Thyroid gland (tissue), 4 donors: ENCODE measurements at regions not wholly inside any gene's neighbourhood (a gene's known extent, or its start where the extent isn't known, plus 50 kb on each side); places are given as distances from the start of the nearest gene placed in this dataset.

Source experiments
- DNase-seq, 2 donors: peaks; one replicate each; pipeline ENCODE4 v3.0.0-alpha.2; 2019
- H3K27ac ChIP-seq, 3 donors: fragments of 200-600 bp; sonication (generic); 1 replicate in 2 of 3; 2 replicates in 1 of 3; pipeline ENCODE4 v1.5.1; 2016 to 2019; ENCODE audit warnings: mild to moderate bottlenecking in 1 of 3, moderate library complexity in 1 of 3
- H3K27me3 ChIP-seq: fragments of 200-600 bp; sonication (generic); one replicate; pipeline ENCODE4 v1.5.1; 2019
- H3K36me3 ChIP-seq, 2 donors: fragments of 200-600 bp; sonication (generic); one replicate each; pipeline ENCODE4 v1.5.1; 2016 to 2019
- H3K4me1 ChIP-seq, 2 donors: fragments of 200-600 bp; sonication (generic); one replicate each; pipeline ENCODE4 v1.5.1; 2017 to 2019
- H3K4me3 ChIP-seq, 3 donors: fragments of 200-600 bp; sonication (generic); replicated peaks in 1 of 3; 1 replicate in 2 of 3; 2 replicates in 1 of 3; pipeline ENCODE4 v1.5.1; 2016; ENCODE audit warnings: mild to moderate bottlenecking in 1 of 3
- H3K9me3 ChIP-seq: fragments of 200-600 bp; sonication (generic); one replicate; pipeline ENCODE4 v1.5.1; 2017
- CTCF ChIP-seq, 6 experiments: fragments of 200-600 bp in 3 of 6; fragments of 450-650 bp in 3 of 6; sonication (generic) in 3 of 6; IDR thresholded peaks; one replicate each; pipeline ENCODE4 v1.5.1; 2016 to 2019; ENCODE audit warnings: antibody characterized with exemption in 6 of 6, mild to moderate bottlenecking in 2 of 6, inconsistent platforms in 1 of 6, moderate library complexity in 1 of 6
- POLR2A ChIP-seq, 2 donors: fragments of 450-650 bp; IDR thresholded peaks; one replicate each; pipeline ENCODE4 v1.6.1; 2017; ENCODE audit warnings: antibody characterized with exemption in 2 of 2, mild to moderate bottlenecking in 2 of 2, moderate library complexity in 1 of 2
- WGBS, 2 donors: methylation state at CpG; one replicate each; pipeline ENCODE4 v1.1.5; 2017; 5-methylcytosine and 5-hydroxymethylcytosine counted together
- intact Hi-C: fragments of 100-400 bp; cut with DNase I; formaldehyde crosslinking; loops from one replicate; pipeline ENCODE4 v1.15.1; 2023

- TF ChIP-seq CTCF (IDR thresholded peaks at IDR 0.05) (no peak), POLR2A (IDR thresholded peaks at IDR 0.05) (no peak)
- Histone ChIP-seq H3K4me1 (no peaks in the 10 kb centered on the region), H3K27me3 (no peaks in the 10 kb centered on the region), H3K9me3 (no peaks in the 10 kb centered on the region), H3K4me3 (no peak overlapping the region), H3K27ac (no peak overlapping the region), H3K36me3 (no peaks in the 10 kb centered on the region)
- no peak for DNase-seq
- WGBS, 2 donors, result 64 to 73% methylated on average over 5 of the region's 5 CpGs
- intact Hi-C loops, result no loop called here
Measured at GRCh38 chr7:79709574-79710409, 256.3 kb upstream of the MAGI2 start.

GRCh38 chr7:79702116-79702515 is 248.6 kb upstream of the MAGI2 start:
- 87 to 94% methylated on average over 1 of the region's 1 CpG for WGBS, 2 donors
- no peak for DNase-seq
- Histone ChIP-seq H3K9me3 (no peaks in the 10 kb centered on the region), H3K4me1 (no peaks in the 10 kb centered on the region), H3K27ac (no peak overlapping the region), H3K27me3 (no peaks in the 10 kb centered on the region), H3K4me3 (no peak overlapping the region), H3K36me3 (no peaks in the 10 kb centered on the region)
- no peak for TF ChIP-seq POLR2A (IDR thresholded peaks at IDR 0.05)
- no peak for TF ChIP-seq CTCF (IDR thresholded peaks at IDR 0.05)
- intact Hi-C loops, result no loop called here

GRCh38 chr7:79692015-79692414 is 238.5 kb upstream of the MAGI2 start:
- TF ChIP-seq POLR2A (IDR thresholded peaks at IDR 0.05) (no peak), CTCF (IDR thresholded peaks at IDR 0.05) (no peak)
- no peaks in the 10 kb centered on the region for H3K36me3 ChIP-seq
- no peaks in the 10 kb centered on the region for H3K27me3 ChIP-seq
- WGBS, 2 donors, result 81 to 85% methylated on average over 3 of the region's 3 CpGs
- H3K9me3 ChIP-seq, result no peaks in the 10 kb centered on the region
- no peaks in the 10 kb centered on the region for H3K4me1 ChIP-seq
- no peak for DNase-seq
- H3K4me3 ChIP-seq, result no peak overlapping the region
- intact Hi-C loops, result no loop called here
- H3K27ac ChIP-seq, result no peak overlapping the region

- Histone ChIP-seq H3K36me3 (no peaks in the 10 kb centered on the region), H3K4me1 (no peaks in the 10 kb centered on the region), H3K9me3 (no peaks in the 10 kb centered on the region), H3K27ac (no peak overlapping the region), H3K27me3 (no peaks in the 10 kb centered on the region), H3K4me3 (no peak overlapping the region)
- WGBS, 2 donors, result 77 to 80% methylated on average over 2 of the region's 2 CpGs
- intact Hi-C loops, result no loop called here
- TF ChIP-seq POLR2A (IDR thresholded peaks at IDR 0.05), result no peak
- TF ChIP-seq CTCF (IDR thresholded peaks at IDR 0.05), result no peak
- DNase-seq, result no peak
Measured at GRCh38 chr7:79691074-79691473, 237.6 kb upstream of the MAGI2 start.

- no peak overlapping the region for H3K27ac ChIP-seq
- 77 to 79% methylated on average over 2 of the region's 2 CpGs for WGBS, 2 donors
- H3K4me1 ChIP-seq, result no peaks in the 10 kb centered on the region
- intact Hi-C loops, result no loop called here
- H3K9me3 ChIP-seq, result no peaks in the 10 kb centered on the region
- no peak for DNase-seq
- TF ChIP-seq CTCF (IDR thresholded peaks at IDR 0.05) (no peak), POLR2A (IDR thresholded peaks at IDR 0.05) (no peak)
- no peak overlapping the region for H3K4me3 ChIP-seq
- H3K36me3 ChIP-seq, result no peaks in the 10 kb centered on the region
- no peaks in the 10 kb centered on the region for H3K27me3 ChIP-seq
Measured at GRCh38 chr7:79684384-79684783, 230.9 kb upstream of the MAGI2 start.
